ENCODE measurements at regions not wholly inside any gene's neighbourhood (a gene's known extent, or its start where the extent isn't known, plus 50 kb on each side); places are given as distances from the start of the nearest gene placed in this dataset.

GRCh38 chr5:89595056-89595455 lies 712.1 kb upstream of the MEF2C start:
- ATAC-seq (ENCODE audit: low read depth) (no peak), DNase-seq (no peak)
- no peak overlapping the region for H3K4me2 ChIP-seq (ENCODE audit: low read depth, low read length)
- H2BK15ac ChIP-seq (ENCODE audit: low read depth, low read length): no peak overlapping the region
- intact Hi-C loops (cut with micrococcal nuclease) (no loop called here), in situ Hi-C loops (cut with MboI; ENCODE audit: low sequenced_read_pairs) (no loop called here), dilution Hi-C loops (cut with HindIII; ENCODE audit: low sequenced_read_pairs, unreplicated experiment) (no loop called here)
- no peak overlapping the region for H3K14ac ChIP-seq (replicated peaks; ENCODE audit: low read depth, low read length)
- no peak overlapping the region for H2BK5ac ChIP-seq (ENCODE audit: low read depth, low read length, poor library complexity, severe bottlenecking)
- TF ChIP-seq, protein P1, sequence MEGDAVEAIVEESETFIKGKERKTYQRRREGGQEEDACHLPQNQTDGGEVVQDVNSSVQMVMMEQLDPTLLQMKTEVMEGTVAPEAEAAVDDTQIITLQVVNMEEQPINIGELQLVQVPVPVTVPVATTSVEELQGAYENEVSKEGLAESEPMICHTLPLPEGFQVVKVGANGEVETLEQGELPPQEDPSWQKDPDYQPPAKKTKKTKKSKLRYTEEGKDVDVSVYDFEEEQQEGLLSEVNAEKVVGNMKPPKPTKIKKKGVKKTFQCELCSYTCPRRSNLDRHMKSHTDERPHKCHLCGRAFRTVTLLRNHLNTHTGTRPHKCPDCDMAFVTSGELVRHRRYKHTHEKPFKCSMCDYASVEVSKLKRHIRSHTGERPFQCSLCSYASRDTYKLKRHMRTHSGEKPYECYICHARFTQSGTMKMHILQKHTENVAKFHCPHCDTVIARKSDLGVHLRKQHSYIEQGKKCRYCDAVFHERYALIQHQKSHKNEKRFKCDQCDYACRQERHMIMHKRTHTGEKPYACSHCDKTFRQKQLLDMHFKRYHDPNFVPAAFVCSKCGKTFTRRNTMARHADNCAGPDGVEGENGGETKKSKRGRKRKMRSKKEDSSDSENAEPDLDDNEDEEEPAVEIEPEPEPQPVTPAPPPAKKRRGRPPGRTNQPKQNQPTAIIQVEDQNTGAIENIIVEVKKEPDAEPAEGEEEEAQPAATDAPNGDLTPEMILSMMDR (conservative IDR thresholded peaks at IDR 0.05; ENCODE audit: low read depth, low read length): no peak
- TF ChIP-seq POLR2A (IDR thresholded peaks at IDR 0.05; ENCODE audit: low read depth, low read length) (no peak), RAD21 (IDR thresholded peaks at IDR 0.05; ENCODE audit: low read length) (no peak)
- H2BK120ac ChIP-seq (ENCODE audit: low read depth, low read length): no peak overlapping the region
- H3K27ac ChIP-seq (ENCODE audit: insufficient read depth, low read length): no peak overlapping the region
- H3K9ac ChIP-seq (ENCODE audit: low read depth, low read length): no peak overlapping the region
- WGBS, 2 experiments (ENCODE audit: extremely low coverage in 2 of 2, insufficient read length in 1 of 2): no CpG with 5 or more reads among the region's 1 CpG
- H4K91ac ChIP-seq (ENCODE audit: insufficient read depth, low read depth, low read length): no peak overlapping the region
- H2AK9ac ChIP-seq (replicated peaks; ENCODE audit: low read depth, low read length, poor library complexity): no peak overlapping the region
- no peak overlapping the region for H2AK5ac ChIP-seq (ENCODE audit: low read depth, low read length)
- no peaks in the 10 kb centered on the region for H3K4me1 ChIP-seq (ENCODE audit: control insufficient read depth, insufficient read depth, low read length)
- no peaks in the 10 kb centered on the region for H3K36me3 ChIP-seq (ENCODE audit: control insufficient read depth, insufficient read depth, low read length)
- no peak overlapping the region for H2BK20ac ChIP-seq (ENCODE audit: low read depth, low read length)
- no peak overlapping the region for H2AFZ ChIP-seq (replicated peaks; ENCODE audit: low read length, poor library complexity)
- no peak overlapping the region for H4K5ac ChIP-seq (ENCODE audit: low read depth, low read length)
- H3K4ac ChIP-seq (ENCODE audit: low read depth, low read length): no peak overlapping the region
- H4K20me1 ChIP-seq (ENCODE audit: insufficient read depth, low read length): no peaks in the 10 kb centered on the region
- H3K9me1 ChIP-seq (ENCODE audit: insufficient read depth, low read length): no peaks in the 10 kb centered on the region
- H3K56ac ChIP-seq (ENCODE audit: extremely low read depth, insufficient read depth, low read length): no peak overlapping the region
- H3K4me3 ChIP-seq (ENCODE audit: insufficient read depth, low read depth, low read length): no peak overlapping the region
- ChIA-PET POLR2A (ENCODE audit: unreplicated experiment) (no interaction called here), CTCF (no interaction called here)
- H3K79me1 ChIP-seq (ENCODE audit: low read depth in 1 of 2, low read length in 2 of 2): no peaks in the 10 kb centered on the region
- no peak overlapping the region for H4K8ac ChIP-seq (ENCODE audit: low read depth in 2 of 2, low read length in 2 of 2)
- 0 out of 2 replicates have a peak, but pooled peaks cover 2% of the 10 kb centered on the region for H3K9me3 ChIP-seq (ENCODE audit: control insufficient read depth, insufficient read depth, low read length)
- H3K27me3 ChIP-seq (ENCODE audit: control insufficient read depth, insufficient read depth, low read length): no peaks in the 10 kb centered on the region
- H3K18ac ChIP-seq (ENCODE audit: low read depth, low read length): no peak overlapping the region
- BruUV-seq (replicated peaks): no TSS peak
- H3K23ac ChIP-seq (ENCODE audit: low read depth, low read length): no peak overlapping the region
